ENCODE measurements at regions not wholly inside any gene's neighbourhood (a gene's known extent, or its start where the extent isn't known, plus 50 kb on each side); places are given as distances from the start of the nearest gene placed in this dataset.

DNA sequence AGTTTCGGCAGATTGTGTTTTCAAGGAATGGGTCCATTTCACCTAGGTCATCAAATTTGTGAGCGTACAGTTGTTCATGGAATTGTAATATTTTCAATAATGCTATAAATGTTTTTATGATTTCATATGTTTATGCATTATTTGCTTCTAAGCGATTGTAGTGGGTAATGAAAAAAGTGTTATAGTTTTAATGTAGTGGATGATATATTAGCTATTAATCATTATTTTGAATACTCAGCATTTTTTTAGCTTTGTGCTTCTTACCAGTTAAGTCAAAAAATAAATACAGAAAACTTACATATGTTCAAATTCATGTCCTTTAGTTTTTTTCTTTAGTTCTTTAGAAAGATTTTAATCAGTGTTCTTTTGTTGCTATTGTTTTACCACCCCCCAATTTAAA, 677.0 kb downstream of the STK39 start:
- TF ChIP-seq POLR2A (IDR thresholded peaks at IDR 0.05), result no peak
- TF ChIP-seq, protein P1, sequence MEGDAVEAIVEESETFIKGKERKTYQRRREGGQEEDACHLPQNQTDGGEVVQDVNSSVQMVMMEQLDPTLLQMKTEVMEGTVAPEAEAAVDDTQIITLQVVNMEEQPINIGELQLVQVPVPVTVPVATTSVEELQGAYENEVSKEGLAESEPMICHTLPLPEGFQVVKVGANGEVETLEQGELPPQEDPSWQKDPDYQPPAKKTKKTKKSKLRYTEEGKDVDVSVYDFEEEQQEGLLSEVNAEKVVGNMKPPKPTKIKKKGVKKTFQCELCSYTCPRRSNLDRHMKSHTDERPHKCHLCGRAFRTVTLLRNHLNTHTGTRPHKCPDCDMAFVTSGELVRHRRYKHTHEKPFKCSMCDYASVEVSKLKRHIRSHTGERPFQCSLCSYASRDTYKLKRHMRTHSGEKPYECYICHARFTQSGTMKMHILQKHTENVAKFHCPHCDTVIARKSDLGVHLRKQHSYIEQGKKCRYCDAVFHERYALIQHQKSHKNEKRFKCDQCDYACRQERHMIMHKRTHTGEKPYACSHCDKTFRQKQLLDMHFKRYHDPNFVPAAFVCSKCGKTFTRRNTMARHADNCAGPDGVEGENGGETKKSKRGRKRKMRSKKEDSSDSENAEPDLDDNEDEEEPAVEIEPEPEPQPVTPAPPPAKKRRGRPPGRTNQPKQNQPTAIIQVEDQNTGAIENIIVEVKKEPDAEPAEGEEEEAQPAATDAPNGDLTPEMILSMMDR (IDR thresholded peaks at IDR 0.05), result no peak

Data from lower leg skin (tissue), 3 donors.